NT2/D1 (cell line): ENCODE measurements at regions not wholly inside any gene's neighbourhood (a gene's known extent, or its start where the extent isn't known, plus 50 kb on each side); places are given as distances from the start of the nearest gene placed in this dataset.

Experiments used
- YY1 ChIP-seq: IDR thresholded peaks from 2 replicates; pipeline ENCODE4 v1.6.1; 2011; ENCODE audit not compliant: insufficient read length, insufficient read depth
- ZNF274 ChIP-seq: IDR thresholded peaks from 2 replicates; pipeline ENCODE4 v1.6.1; 2011; ENCODE audit warnings: mild to moderate bottlenecking, low read depth, low read length

DNA sequence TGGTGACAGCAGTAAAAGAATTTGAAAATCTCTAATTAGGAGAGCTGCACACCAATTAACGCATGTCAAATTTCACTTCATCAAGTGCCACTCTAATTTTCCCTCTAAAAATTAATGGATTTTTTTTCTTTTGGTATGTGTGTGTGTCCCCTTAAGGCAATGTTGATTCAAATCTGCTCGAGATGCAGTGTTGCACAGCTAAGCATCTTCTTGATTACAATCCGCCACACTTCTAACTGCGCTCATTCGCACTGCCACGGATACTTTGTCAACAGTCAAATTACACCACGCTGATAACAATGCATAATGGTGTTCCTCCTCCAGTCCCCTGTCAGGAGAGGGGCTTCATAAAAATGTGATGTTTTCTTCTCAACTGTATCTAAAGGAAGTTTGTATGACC, 261.4 kb downstream of the MEIS1 start:
- TF ChIP-seq ZNF274 (no peak), YY1 (no peak)
